Neural cell (in vitro differentiated cells): ENCODE measurements at regions not wholly inside any gene's neighbourhood (a gene's known extent, or its start where the extent isn't known, plus 50 kb on each side); places are given as distances from the start of the nearest gene placed in this dataset.

Experiments used
- H2AFZ ChIP-seq: fragments of 200-600, 300-800 bp; sonication (generic), shearing (Covaris generic); 2 replicates; pipeline ENCODE4 v1.6.0; 2014; ENCODE audit warnings: low read depth, mild to moderate bottlenecking, antibody characterized with exemption, low read length, moderate library complexity
- H3F3A ChIP-seq: fragments of 200-600 bp; shearing (Covaris generic); 2 replicates; pipeline ENCODE4 v1.6.1; 2016; ENCODE audit warnings: mild to moderate bottlenecking, moderate library complexity, mixed read lengths, antibody characterized with exemption, low read length; ENCODE audit not compliant: insufficient read depth, poor library complexity, severe bottlenecking
- H3K27ac ChIP-seq: fragments of 200-600, 300-800 bp; sonication (generic), shearing (Covaris generic); 2 replicates; pipeline ENCODE4 v1.5.1; 2014; ENCODE audit warnings: mild to moderate bottlenecking, low read length, moderate library complexity
- H3K27me3 ChIP-seq: fragments of 300-800, 200-600 bp; sonication (generic), shearing (Covaris generic); 2 replicates; pipeline ENCODE4 v1.6.0; 2014; ENCODE audit warnings: mild to moderate bottlenecking, low read depth, low read length, moderate library complexity; ENCODE audit not compliant: insufficient read depth
- H3K36me3 ChIP-seq: fragments of 300-800, 200-600 bp; sonication (generic), shearing (Covaris generic); 2 replicates; pipeline ENCODE4 v1.5.1; 2014; ENCODE audit warnings: mild to moderate bottlenecking, antibody characterized with exemption, low read length, moderate library complexity; ENCODE audit not compliant: insufficient read depth
- H3K4me2 ChIP-seq: fragments of 300-800, 200-600 bp; sonication (generic), shearing (Covaris generic); 2 replicates; pipeline ENCODE4 v1.6.0; 2014; ENCODE audit warnings: mild to moderate bottlenecking, low read length
- H3K4me3 ChIP-seq: fragments of 300-800, 200-600 bp; sonication (generic), shearing (Covaris generic); 2 replicates; pipeline ENCODE4 v1.5.1; 2014; ENCODE audit warnings: mild to moderate bottlenecking, low read length, moderate library complexity
- H3K79me2 ChIP-seq: fragments of 200-600 bp; shearing (Covaris generic); replicated peaks from 2 replicates; pipeline ENCODE4 v1.6.0; 2014; ENCODE audit warnings: mild to moderate bottlenecking, low read length, moderate library complexity; ENCODE audit not compliant: insufficient read depth
- H3K9ac ChIP-seq: fragments of 300-800, 200-600 bp; sonication (generic), shearing (Covaris generic); 2 replicates; pipeline ENCODE4 v1.6.1; 2016; ENCODE audit warnings: mild to moderate bottlenecking, low read length, mixed read lengths
- H3K9me2 ChIP-seq: fragments of 200-600 bp; shearing (Covaris generic); 2 replicates; pipeline ENCODE4 v1.6.1; 2016; ENCODE audit warnings: mild to moderate bottlenecking, low read length, mixed read lengths; ENCODE audit not compliant: insufficient read depth
- H3K9me3 ChIP-seq: fragments of 200-600, 300-800 bp; sonication (generic), shearing (Covaris generic); 2 replicates; pipeline ENCODE4 v1.6.1; 2016; ENCODE audit warnings: mild to moderate bottlenecking, mixed run types, low read length, moderate library complexity, mixed read lengths
- H4K20me1 ChIP-seq: fragments of 200-600 bp; shearing (Covaris generic); 2 replicates; pipeline ENCODE4 v1.6.1; 2016; ENCODE audit warnings: mild to moderate bottlenecking, mixed run types; ENCODE audit not compliant: insufficient read depth
- CTCF ChIP-seq: fragments of 450-650 bp; IDR thresholded peaks from 2 replicates; pipeline ENCODE4 v1.5.1; 2014; ENCODE audit warnings: antibody characterized with exemption, mild to moderate bottlenecking, moderate library complexity; ENCODE audit not compliant: poor library complexity, severe bottlenecking
- EP300 ChIP-seq: fragments of 450-650 bp; conservative IDR thresholded peaks from 2 replicates; pipeline ENCODE4 v1.6.1; 2014; ENCODE audit warnings: antibody characterized with exemption, mild to moderate bottlenecking, moderate library complexity; ENCODE audit not compliant: poor library complexity, severe bottlenecking
- EZH2 ChIP-seq: fragments of 200-600, 300-800 bp; shearing (Covaris generic), sonication (generic); IDR thresholded peaks from 2 replicates; pipeline ENCODE4 v1.6.1; 2014; ENCODE audit warnings: antibody characterized with exemption, low read length, borderline replicate concordance, mild to moderate bottlenecking; ENCODE audit not compliant: insufficient read depth, poor library complexity, severe bottlenecking
- MXI1 ChIP-seq: fragments of 450-650 bp; conservative IDR thresholded peaks from 2 replicates; pipeline ENCODE4 v1.6.1; 2014; ENCODE audit warnings: antibody characterized with exemption, mild to moderate bottlenecking; ENCODE audit not compliant: poor library complexity, severe bottlenecking
- POLR2AphosphoS5 ChIP-seq: IDR thresholded peaks from 2 replicates; pipeline ENCODE4 v1.6.1; 2012
- RAD21 ChIP-seq: fragments of 450-650 bp; conservative IDR thresholded peaks from 2 replicates; pipeline ENCODE4 v1.6.1; 2014; ENCODE audit warnings: antibody characterized with exemption, mild to moderate bottlenecking, moderate library complexity
- REST ChIP-seq: IDR thresholded peaks from 2 replicates; pipeline ENCODE4 v1.6.1; 2012; ENCODE audit warnings: borderline replicate concordance
- SMC3 ChIP-seq: fragments of 450-650 bp; conservative IDR thresholded peaks from 2 replicates; pipeline ENCODE4 v1.6.1; 2014; ENCODE audit warnings: antibody characterized with exemption, mild to moderate bottlenecking, moderate library complexity; ENCODE audit not compliant: poor library complexity
- TAF1 ChIP-seq: IDR thresholded peaks from 2 replicates; pipeline ENCODE4 v1.6.1; 2012; ENCODE audit warnings: low read depth

- Histone ChIP-seq H3K27ac (no peak overlapping the region), H3K9me3 (no peaks in the 10 kb centered on the region), H3K9ac (no peak overlapping the region), H2AFZ (no peak overlapping the region), H3K36me3 (no peaks in the 10 kb centered on the region), H3K4me2 (no peak overlapping the region), H3K4me3 (no peak overlapping the region), H3F3A (no peaks in the 10 kb centered on the region), H3K9me2 (no peaks in the 10 kb centered on the region), H4K20me1 (no peaks in the 10 kb centered on the region), H3K79me2 (no peaks in the 10 kb centered on the region), H3K27me3 (no peaks in the 10 kb centered on the region)
- TF ChIP-seq POLR2AphosphoS5 (no peak), RAD21 (no peak), SMC3 (no peak), CTCF (no peak), TAF1 (no peak), MXI1 (no peak), EZH2 (no peak), EP300 (no peak), REST (no peak)
These were observed 420.5 kb downstream of the TCERG1L start for GRCh38 chr10:130891066-130891465.

GRCh38 chr10:130894471-130894870 lies 417.1 kb downstream of the TCERG1L start:
- H3K9me2 ChIP-seq, result no peaks in the 10 kb centered on the region
- no peak for TF ChIP-seq SMC3
- TF ChIP-seq RAD21, result no peak
- TF ChIP-seq MXI1, result no peak
- TF ChIP-seq EZH2, result no peak
- no peak for TF ChIP-seq REST
- TF ChIP-seq POLR2AphosphoS5, result no peak
- TF ChIP-seq TAF1, result no peak
- no peak for TF ChIP-seq CTCF
- TF ChIP-seq EP300, result no peak
- no peak overlapping the region for H3K4me2 ChIP-seq
- no peaks in the 10 kb centered on the region for H4K20me1 ChIP-seq
- H3K36me3 ChIP-seq, result no peaks in the 10 kb centered on the region
- no peak overlapping the region for H3K4me3 ChIP-seq
- no peaks in the 10 kb centered on the region for H3K9me3 ChIP-seq
- no peaks in the 10 kb centered on the region for H3K27me3 ChIP-seq
- no peaks in the 10 kb centered on the region for H3F3A ChIP-seq
- no peak overlapping the region for H3K9ac ChIP-seq
- no peak overlapping the region for H3K27ac ChIP-seq
- no peaks in the 10 kb centered on the region for H3K79me2 ChIP-seq
- no peak overlapping the region for H2AFZ ChIP-seq
